ENCODE measurements at regions not wholly inside any gene's neighbourhood (a gene's known extent, or its start where the extent isn't known, plus 50 kb on each side); places are given as distances from the start of the nearest gene placed in this dataset.
"Not testable (repeated sequence)": the region's sequence is repeated elsewhere in the genome, so short reads cannot be mapped to it uniquely, and the experiment has no call there.

DNA sequence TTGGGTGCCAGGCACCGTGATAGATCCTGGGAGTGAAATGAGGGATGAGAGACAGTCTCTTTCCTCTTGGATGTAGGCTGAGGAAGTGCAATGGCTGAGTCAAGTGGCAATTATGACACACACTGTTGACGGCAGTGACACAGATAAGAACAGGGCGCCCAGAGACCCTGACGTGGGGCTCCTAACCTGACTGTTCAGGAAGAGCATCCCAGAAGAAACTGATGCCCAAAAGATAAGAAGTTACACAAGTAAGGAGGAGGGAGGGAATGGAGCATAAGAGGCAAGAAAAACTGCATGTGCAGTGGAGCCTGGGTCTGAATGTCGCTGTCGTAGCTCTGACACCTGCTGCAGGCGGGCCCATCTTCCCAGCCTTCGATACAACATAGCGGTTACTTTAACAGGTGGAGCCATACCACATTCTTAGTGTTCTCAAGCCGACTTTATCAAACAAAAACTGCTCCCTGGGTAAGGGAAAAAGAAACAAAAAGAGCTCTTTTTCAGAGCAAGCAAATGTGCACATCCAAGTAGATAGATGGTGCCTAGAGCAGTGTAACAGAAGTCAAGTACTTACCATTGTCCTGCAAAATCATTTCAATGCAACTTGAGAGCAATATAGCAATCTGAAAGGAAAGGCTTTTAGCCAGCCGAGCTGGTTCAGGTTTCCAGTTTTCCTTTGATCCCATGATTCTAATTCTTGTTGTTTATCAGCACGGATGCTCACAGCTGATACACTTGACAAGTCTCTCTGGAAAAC, 463.9 kb upstream of the JARID2 start:
- no peak for DNase-seq

DNA sequence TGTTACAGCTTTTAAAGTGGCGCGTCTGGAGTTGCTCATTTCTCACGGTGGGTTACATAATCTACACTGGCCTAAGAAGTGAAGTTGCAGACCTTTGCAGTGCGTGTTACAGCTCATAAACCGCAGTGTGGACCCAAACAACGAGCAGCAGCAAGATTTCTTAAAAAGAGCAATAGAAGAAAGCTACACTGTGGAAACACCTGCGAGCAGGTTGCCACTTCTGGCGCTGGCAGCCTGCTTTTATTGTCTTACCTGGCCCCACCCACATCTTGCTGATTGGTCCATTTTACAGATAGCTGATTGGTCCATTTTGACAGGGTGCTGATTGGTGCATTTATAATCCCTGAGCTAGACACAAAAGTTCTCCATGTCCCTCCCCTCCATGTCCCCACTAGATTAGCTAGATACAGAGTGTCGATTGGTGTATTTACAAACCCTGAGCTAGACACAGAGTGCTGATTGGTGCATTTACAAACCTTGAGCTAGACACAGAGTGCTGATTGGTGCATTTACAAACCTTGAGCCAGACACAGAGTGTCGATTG, 462.9 kb upstream of the JARID2 start:
- DNase-seq = not testable (repeated sequence)

- DNase-seq = no peak
Observed at GRCh38 chr6:14783594-14783993, 462.3 kb upstream of the JARID2 start.

GRCh38 chr6:14784596-14785492, 461.0 kb upstream of the JARID2 start:
- DNase-seq = peak; percentile 56 to 71

DNA sequence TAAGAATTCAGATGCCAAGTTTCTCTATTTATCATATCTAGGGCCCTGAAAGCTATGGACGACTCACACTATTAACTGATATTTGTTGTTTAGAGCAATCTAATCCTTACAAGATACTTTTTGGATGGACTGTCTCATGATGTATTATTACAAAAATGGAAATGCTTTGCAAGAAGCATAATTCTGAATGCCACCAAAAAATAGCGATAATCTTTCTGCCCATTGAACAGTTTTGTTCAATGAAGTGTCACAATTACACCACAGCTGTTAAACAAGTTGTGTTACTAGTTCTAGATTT, 460.4 kb upstream of the JARID2 start:
- no peak for DNase-seq

DNA sequence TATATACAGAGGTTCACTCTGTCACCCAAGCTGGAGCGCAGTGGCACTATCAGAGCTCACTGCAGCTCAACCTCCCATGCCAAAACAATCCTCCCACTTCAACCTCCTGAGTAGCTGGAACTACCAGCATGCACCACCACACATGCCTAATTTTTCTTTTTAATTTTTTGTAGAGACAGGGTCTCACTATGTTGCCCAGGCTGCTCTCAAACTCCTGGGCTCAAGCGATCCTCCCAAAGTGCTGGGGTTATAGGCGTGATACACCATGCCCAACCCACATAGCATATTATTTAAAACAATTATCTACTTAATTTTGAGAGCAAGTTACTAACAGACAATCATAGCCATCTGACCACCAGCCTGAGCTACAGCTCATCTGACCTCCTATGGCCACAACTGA, 459.9 kb upstream of the JARID2 start:
- no peak for DNase-seq

DNA sequence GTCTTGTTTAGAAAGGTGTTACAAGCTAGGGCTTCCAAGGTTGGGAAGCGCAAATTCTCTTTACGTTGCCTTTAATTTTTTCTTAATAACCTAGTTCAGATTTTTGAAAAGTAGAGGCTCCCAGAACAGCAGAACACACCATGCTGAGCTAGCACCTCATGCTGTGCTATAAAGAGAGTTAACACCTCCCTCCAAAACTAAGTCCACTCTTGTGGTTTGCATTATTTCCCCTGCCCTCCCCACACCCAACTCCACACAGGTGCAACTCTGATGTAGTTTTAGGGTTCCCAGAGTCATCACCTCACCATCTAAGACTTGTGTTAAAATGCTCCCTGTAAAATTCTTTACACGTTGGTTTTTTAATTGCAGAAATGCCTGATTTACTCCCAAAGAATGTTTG, 459.4 kb upstream of the JARID2 start:
- DNase-seq = no peak

- DNase-seq = no peak
Observed at GRCh38 chr6:14787250-14787649, 458.6 kb upstream of the JARID2 start.

DNA sequence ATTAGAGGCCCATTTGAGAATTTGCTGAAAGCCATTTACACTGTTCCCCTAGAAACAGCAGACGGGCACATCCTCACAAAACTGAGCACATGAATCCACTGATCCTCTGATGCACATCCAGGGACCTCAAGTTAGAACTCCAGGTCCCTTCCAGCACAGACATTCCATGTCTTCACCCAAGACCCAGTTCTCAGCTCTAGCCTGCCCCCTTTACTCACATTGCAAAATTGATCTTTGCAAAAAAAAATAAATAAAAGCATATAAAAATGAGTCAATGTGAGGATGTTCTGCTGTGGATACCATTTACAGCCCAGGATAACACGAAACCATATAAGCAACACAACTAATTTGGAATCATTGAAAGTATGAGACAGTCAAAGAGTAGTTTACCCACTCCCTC, 458.2 kb upstream of the JARID2 start:
- DNase-seq = no peak

DNA sequence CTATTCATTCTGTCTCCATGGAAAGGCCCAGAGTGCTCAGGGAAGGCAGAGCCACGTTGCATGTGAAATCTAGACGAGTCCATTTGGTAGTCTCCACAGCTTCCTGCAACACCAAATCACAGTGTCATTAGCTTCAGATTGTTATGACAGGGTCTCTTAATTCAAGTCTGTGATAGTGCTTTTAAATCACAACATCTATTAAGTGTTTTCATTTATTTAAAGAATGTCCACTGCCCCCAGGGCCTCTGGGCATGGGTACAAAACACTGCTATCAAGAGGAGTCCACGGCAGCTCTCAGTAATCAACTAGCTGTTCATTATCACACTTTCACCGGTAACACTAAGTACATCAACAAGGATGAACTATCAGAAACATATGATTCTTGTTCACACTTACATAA, 455.9 kb upstream of the JARID2 start:
- no peak for DNase-seq

DNA sequence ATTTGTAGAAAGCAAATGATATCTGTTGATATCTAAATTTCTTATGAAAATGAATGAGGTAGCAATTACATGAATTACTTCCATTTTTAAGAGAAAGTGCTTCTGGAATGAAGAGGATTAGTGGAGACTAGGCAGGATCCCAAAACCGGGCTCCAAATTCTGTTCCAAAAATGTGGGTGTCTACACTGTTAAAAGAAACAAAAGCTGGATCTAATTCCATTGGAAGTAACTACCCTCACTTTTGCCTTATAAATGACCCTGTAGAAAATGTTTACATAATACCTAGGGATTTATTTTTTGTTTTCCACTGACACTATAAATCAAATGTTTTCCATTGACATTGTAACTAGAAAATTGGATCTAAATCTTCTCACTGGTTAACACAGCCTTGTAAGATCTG, 454.9 kb upstream of the JARID2 start:
- DNase-seq = no peak

DNA sequence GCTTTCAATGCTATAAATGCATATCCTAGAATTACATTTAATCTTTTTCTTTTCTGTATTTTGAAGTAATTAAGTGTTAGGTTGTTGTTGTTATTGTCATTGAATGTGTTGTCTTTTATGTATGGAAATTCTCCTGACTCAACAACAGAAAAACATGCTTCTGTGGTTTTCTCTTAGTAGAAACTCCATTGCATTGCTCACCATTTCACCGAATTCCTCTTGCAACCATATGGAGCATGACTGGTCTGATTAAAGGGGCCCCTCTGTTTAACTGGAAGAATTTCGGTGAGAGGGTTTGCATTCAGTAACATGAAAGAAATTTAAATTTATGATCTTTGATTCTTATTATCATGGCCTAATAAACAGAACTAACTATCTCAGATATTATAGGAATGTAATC, 454.3 kb upstream of the JARID2 start:
- DNase-seq = no peak

DNA sequence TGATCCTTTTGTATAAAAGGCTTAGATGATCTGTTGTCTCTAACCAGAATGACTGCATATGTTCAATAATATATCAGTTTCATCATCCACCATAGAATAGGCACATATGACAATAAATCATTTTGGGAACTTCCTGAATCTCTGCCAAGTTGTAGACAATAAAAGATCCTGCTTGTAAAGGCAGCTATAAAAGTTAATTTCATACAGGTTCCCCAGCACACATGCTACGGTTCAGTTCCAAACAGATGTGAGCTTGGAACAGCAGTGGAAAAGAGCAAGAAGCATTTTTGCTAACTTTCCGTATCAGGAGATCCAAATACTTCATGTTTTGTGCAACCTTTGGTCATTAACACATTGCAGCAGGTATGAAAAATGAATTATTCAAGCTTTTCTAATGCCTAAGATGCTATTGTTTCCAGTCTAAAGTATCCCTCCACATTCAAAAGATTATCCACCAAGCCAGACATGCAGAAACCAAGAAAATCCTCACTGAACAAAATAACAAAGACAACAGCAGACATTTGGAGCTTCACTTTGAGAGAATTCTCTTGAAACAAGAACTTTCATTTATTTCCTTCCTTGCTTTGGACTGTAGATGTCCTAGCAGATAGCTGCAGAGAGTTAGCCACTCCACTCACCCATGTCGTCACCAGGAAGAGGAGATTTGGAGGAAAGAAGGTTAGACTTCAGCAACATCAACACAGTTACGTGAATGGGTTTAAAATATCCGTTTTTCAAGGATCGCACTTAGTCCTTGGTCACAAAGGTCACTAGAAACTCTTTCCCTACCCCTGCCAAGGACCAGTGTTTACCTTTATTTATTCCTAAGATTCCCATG, 453.5 kb upstream of the JARID2 start:
- DNase-seq = peak in 1 of 2 experiments; percentile 54

DNA sequence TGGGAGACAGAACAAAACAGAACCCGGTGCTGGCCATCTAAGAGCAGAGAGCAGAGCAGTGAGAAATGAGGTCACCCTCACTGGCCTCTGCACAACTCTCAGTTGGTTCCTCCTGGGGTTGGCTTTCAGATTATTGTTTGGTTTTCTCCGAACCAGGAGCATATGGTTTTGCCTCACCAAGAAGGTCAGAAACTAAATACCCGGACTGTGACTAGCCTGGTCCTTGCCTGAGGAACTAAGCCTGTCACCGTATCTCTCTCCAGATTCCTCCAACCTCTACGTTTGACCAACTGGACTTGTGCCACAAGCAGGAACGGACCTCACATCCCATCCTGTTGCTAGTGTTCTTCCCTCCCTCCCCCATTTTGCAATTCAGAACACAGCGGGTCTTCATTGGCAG, 450.4 kb upstream of the JARID2 start:
- no peak for DNase-seq

DNA sequence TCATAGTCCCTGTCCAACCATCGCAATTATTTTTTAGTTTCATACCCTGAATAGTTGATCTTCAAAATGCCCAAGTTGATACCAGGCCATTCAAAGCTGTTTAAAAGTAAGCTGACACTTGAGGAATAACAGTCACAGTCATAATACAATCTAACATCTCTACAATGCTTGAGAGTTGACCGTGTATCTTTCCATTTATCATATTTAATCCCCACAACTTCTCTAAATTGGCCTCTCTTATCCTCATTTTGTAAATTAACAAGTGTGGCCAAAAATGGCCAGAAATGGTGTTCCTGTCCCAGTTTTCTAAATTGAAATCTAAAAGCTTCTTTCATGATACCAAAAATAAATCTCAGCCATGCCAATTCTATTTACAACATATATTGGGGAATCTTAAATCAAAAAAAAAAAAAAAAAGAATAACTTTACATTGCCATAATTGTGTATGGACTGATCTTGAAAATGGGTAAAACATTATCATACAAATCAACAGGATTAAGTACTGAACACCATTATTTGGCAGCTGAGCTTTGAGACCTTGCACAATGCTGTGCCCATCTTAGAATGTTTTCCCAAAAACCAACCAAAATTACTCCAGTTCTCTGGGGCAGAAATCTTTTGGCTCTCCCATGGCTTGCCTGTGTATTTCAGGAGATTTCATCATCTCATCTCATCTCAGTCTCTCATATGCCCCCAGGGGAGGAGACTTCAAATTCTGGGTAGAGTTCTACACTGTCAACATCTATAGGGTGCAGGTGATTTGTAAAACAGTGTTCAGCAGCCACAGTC, 448.7 kb upstream of the JARID2 start:
- DNase-seq = no peak

DNA sequence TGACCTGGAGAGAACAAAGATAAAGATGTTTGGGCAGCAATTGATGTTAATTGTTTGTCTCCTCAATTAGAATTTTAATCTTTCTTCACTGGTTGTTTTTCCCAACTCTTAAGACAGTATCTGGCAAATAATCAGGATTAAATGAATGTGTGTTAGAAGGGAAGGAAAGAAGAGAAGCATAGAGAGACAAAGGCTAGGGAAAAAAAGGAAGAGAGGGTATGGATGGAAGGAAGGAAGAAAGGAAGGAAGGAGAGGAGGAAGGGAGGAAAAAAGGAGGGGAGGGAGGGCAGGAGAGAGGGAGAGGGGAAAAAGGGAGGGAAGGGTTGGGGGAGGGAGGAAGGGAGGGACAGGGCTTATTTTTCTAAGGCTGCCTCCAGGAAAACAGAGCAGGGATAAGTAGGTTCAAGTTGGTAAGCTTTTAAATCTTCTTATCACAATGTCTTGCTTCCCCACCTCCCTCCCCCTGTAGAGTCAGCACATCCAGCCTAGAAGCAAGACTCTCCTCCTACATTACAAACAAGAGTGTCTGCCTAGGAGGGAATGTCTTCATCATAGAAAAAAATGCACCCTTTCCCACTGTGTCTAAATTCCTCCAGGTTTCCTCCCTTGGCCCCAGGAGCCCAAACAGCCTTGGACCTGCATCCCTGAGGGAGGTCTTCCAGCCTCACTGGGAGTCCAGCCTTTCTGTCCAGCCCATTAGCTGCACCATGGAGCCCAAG, 447.8 kb upstream of the JARID2 start:
- no peak for DNase-seq

- no peak for DNase-seq
Observed at GRCh38 chr6:14798594-14798982, 447.3 kb upstream of the JARID2 start.

DNA sequence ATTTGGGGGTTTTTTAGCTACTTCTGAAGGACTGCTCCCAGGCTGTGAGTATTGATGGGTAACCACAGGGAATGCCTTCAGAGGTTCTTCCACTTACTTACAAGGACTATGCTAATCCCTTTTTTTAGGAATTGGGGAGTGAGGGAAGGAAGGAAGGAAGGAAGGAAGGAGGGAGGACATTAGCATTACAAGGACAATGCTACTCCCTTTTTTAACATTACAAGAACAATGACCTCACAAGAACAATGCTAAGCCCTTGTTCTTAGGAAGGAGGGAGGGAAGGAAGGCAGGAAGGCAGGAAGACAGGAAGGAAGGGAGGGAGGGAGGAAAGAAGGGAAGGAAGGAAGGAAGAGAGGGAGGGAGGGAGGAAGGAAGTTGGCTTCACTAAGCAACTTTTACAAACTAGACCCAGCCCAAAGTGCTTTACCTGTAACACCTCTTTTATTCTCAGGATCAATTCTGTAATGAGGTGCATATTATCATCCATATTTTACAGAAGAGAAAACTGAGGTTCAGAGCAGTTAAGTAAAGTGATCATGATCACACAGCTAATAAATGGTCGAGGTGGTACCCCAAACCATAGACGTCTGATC, 446.8 kb upstream of the JARID2 start:
- no peak for DNase-seq

- DNase-seq = peak; percentile 40 to 46
Observed at GRCh38 chr6:14799928-14800327, 445.9 kb upstream of the JARID2 start.

- no peak for DNase-seq
Observed at GRCh38 chr6:14802514-14803160, 443.2 kb upstream of the JARID2 start.
